ENCODE measurements at regions not wholly inside any gene's neighbourhood (a gene's known extent, or its start where the extent isn't known, plus 50 kb on each side); places are given as distances from the start of the nearest gene placed in this dataset.

DNA sequence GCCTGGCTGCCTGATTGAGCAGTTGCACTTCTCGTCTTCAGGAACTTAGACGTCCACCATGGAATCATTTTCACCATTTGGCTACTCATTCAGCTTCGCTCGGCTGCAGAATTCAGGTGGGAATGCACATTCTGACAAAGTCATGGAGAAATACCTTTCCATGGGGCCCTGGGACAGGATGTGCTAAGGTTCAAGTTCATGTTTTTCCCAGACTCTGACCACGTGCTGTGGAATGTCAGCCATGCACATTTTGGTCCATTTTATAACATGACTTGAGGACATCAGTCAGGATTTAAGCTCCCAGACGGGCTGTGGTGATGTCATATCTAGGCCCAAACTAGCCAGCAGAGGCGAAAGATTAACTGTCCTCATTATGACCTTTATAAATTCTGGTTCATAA lies 205.3 kb downstream of the TBXT start:
- H3K9me2 ChIP-seq (ENCODE audit: insufficient read depth, low read length), result no peaks in the 10 kb centered on the region
- no peaks in the 10 kb centered on the region for H4K20me1 ChIP-seq (ENCODE audit: insufficient read depth)
- no peak overlapping the region for H3K27ac ChIP-seq (ENCODE audit: low read length)
- H3K9me3 ChIP-seq (ENCODE audit: low read length), result no peaks in the 10 kb centered on the region
- no peaks in the 10 kb centered on the region for H3F3A ChIP-seq (ENCODE audit: insufficient read depth, low read length, poor library complexity, severe bottlenecking)
- H3K4me3 ChIP-seq (ENCODE audit: low read length), result no peak overlapping the region
- no peaks in the 10 kb centered on the region for H3K79me2 ChIP-seq (replicated peaks; ENCODE audit: insufficient read depth, low read length)
- H3K36me3 ChIP-seq (ENCODE audit: insufficient read depth, low read length), result no peaks in the 10 kb centered on the region
- no peak overlapping the region for H2AFZ ChIP-seq (ENCODE audit: low read depth, low read length)
- no peak overlapping the region for H3K4me2 ChIP-seq (ENCODE audit: low read length)
- H3K9ac ChIP-seq (ENCODE audit: low read length), result no peak overlapping the region
- no peak for TF ChIP-seq POLR2AphosphoS5 (IDR thresholded peaks at IDR 0.05)
- H3K27me3 ChIP-seq (ENCODE audit: insufficient read depth, low read depth, low read length), result no peaks in the 10 kb centered on the region

DNA sequence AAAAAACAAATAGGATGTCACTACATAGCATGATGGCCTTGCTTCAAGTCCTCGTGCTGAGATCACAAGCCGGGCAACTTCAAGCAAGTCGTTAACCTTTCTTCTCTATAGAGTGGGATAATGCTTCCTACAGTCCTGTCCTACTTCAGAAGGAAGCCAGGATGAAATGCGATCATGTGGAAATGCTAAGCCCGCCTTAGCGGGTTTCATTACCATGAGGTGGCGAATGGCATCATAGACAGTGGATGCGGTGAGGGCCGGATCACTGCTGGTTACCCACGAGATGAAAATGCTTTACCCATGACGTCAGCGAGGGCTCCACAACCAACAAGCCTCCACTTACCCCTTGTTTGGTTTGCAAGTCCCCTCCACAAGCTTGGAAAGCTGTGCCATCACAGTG lies 206.4 kb downstream of the TBXT start:
- no peak for TF ChIP-seq EZH2 (IDR thresholded peaks at IDR 0.05; ENCODE audit: borderline replicate concordance, insufficient read depth, low read length, poor library complexity, severe bottlenecking)
- TF ChIP-seq, protein P1, sequence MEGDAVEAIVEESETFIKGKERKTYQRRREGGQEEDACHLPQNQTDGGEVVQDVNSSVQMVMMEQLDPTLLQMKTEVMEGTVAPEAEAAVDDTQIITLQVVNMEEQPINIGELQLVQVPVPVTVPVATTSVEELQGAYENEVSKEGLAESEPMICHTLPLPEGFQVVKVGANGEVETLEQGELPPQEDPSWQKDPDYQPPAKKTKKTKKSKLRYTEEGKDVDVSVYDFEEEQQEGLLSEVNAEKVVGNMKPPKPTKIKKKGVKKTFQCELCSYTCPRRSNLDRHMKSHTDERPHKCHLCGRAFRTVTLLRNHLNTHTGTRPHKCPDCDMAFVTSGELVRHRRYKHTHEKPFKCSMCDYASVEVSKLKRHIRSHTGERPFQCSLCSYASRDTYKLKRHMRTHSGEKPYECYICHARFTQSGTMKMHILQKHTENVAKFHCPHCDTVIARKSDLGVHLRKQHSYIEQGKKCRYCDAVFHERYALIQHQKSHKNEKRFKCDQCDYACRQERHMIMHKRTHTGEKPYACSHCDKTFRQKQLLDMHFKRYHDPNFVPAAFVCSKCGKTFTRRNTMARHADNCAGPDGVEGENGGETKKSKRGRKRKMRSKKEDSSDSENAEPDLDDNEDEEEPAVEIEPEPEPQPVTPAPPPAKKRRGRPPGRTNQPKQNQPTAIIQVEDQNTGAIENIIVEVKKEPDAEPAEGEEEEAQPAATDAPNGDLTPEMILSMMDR (IDR thresholded peaks at IDR 0.05; ENCODE audit: poor library complexity, severe bottlenecking), result no peak
- TF ChIP-seq, protein P2, sequence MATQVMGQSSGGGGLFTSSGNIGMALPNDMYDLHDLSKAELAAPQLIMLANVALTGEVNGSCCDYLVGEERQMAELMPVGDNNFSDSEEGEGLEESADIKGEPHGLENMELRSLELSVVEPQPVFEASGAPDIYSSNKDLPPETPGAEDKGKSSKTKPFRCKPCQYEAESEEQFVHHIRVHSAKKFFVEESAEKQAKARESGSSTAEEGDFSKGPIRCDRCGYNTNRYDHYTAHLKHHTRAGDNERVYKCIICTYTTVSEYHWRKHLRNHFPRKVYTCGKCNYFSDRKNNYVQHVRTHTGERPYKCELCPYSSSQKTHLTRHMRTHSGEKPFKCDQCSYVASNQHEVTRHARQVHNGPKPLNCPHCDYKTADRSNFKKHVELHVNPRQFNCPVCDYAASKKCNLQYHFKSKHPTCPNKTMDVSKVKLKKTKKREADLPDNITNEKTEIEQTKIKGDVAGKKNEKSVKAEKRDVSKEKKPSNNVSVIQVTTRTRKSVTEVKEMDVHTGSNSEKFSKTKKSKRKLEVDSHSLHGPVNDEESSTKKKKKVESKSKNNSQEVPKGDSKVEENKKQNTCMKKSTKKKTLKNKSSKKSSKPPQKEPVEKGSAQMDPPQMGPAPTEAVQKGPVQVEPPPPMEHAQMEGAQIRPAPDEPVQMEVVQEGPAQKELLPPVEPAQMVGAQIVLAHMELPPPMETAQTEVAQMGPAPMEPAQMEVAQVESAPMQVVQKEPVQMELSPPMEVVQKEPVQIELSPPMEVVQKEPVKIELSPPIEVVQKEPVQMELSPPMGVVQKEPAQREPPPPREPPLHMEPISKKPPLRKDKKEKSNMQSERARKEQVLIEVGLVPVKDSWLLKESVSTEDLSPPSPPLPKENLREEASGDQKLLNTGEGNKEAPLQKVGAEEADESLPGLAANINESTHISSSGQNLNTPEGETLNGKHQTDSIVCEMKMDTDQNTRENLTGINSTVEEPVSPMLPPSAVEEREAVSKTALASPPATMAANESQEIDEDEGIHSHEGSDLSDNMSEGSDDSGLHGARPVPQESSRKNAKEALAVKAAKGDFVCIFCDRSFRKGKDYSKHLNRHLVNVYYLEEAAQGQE (IDR thresholded peaks at IDR 0.05; ENCODE audit: borderline replicate concordance), result no peak
- no peak for TF ChIP-seq EP300 (conservative IDR thresholded peaks at IDR 0.05; ENCODE audit: poor library complexity, severe bottlenecking)
- TF ChIP-seq SMC3 (conservative IDR thresholded peaks at IDR 0.05; ENCODE audit: poor library complexity), result no peak
- TF ChIP-seq RAD21 (conservative IDR thresholded peaks at IDR 0.05), result no peak
- TF ChIP-seq TAF1 (IDR thresholded peaks at IDR 0.05; ENCODE audit: low read depth), result no peak
- no peaks in the 10 kb centered on the region for H3K9me3 ChIP-seq (ENCODE audit: low read length)
- no peaks in the 10 kb centered on the region for H4K20me1 ChIP-seq (ENCODE audit: insufficient read depth)
- H3K4me3 ChIP-seq (ENCODE audit: low read length), result no peak overlapping the region
- H2AFZ ChIP-seq (ENCODE audit: low read depth, low read length), result no peak overlapping the region
- H3K27ac ChIP-seq (ENCODE audit: low read length), result no peak overlapping the region
- H3K79me2 ChIP-seq (replicated peaks; ENCODE audit: insufficient read depth, low read length), result no peaks in the 10 kb centered on the region
- H3K4me2 ChIP-seq (ENCODE audit: low read length), result no peak overlapping the region
- H3K27me3 ChIP-seq (ENCODE audit: insufficient read depth, low read depth, low read length), result no peaks in the 10 kb centered on the region
- no peaks in the 10 kb centered on the region for H3K36me3 ChIP-seq (ENCODE audit: insufficient read depth, low read length)
- no peaks in the 10 kb centered on the region for H3K9me2 ChIP-seq (ENCODE audit: insufficient read depth, low read length)
- no peak overlapping the region for H3K9ac ChIP-seq (ENCODE audit: low read length)
- H3F3A ChIP-seq (ENCODE audit: insufficient read depth, low read length, poor library complexity, severe bottlenecking), result no peaks in the 10 kb centered on the region

DNA sequence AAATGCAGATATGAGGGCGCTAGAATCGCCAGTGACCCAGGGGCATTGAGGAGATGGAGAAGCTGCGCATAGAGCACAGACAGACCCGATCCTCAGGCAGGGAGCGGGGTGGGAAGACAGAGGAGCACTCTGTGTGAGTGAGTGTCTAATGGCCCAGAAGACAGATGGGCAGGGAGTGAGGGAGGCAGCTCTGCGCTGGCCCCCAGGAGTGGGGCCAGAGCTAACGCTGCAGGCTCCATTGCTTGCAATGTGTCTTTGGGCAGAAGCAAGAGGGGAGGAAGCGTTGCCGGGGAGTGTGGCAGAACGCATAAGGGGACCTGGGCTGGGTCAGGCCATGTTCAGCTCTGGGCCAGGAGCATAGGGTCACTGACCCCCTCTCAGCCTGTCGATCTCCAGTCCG lies 207.0 kb downstream of the TBXT start:
- H3K79me2 ChIP-seq (replicated peaks; ENCODE audit: insufficient read depth, low read length), result no peaks in the 10 kb centered on the region
- H3K27ac ChIP-seq (ENCODE audit: low read length), result no peak overlapping the region
- no peak overlapping the region for H3K4me3 ChIP-seq (ENCODE audit: low read length)
- TF ChIP-seq, protein P1 (IDR thresholded peaks at IDR 0.05; ENCODE audit: poor library complexity, severe bottlenecking), result no peak
- TF ChIP-seq EZH2 (IDR thresholded peaks at IDR 0.05; ENCODE audit: borderline replicate concordance, insufficient read depth, low read length, poor library complexity, severe bottlenecking), result no peak
- TF ChIP-seq RAD21 (conservative IDR thresholded peaks at IDR 0.05), result no peak
- TF ChIP-seq, protein P2 (IDR thresholded peaks at IDR 0.05; ENCODE audit: borderline replicate concordance), result no peak
- no peak for TF ChIP-seq POLR2AphosphoS5 (IDR thresholded peaks at IDR 0.05)
- no peak for TF ChIP-seq MXI1 (conservative IDR thresholded peaks at IDR 0.05; ENCODE audit: poor library complexity, severe bottlenecking)
- TF ChIP-seq SMC3 (conservative IDR thresholded peaks at IDR 0.05; ENCODE audit: poor library complexity), result no peak
- no peak for TF ChIP-seq TAF1 (IDR thresholded peaks at IDR 0.05; ENCODE audit: low read depth)
- TF ChIP-seq EP300 (conservative IDR thresholded peaks at IDR 0.05; ENCODE audit: poor library complexity, severe bottlenecking), result no peak
- no peaks in the 10 kb centered on the region for H3K36me3 ChIP-seq (ENCODE audit: insufficient read depth, low read length)
- H3K9me3 ChIP-seq (ENCODE audit: low read length), result no peaks in the 10 kb centered on the region
- H3K27me3 ChIP-seq (ENCODE audit: insufficient read depth, low read depth, low read length), result no peaks in the 10 kb centered on the region
- no peaks in the 10 kb centered on the region for H4K20me1 ChIP-seq (ENCODE audit: insufficient read depth)
- H3F3A ChIP-seq (ENCODE audit: insufficient read depth, low read length, poor library complexity, severe bottlenecking), result no peaks in the 10 kb centered on the region
- no peaks in the 10 kb centered on the region for H3K9me2 ChIP-seq (ENCODE audit: insufficient read depth, low read length)
- no peak overlapping the region for H3K4me2 ChIP-seq (ENCODE audit: low read length)
- H2AFZ ChIP-seq (ENCODE audit: low read depth, low read length), result no peak overlapping the region
- H3K9ac ChIP-seq (ENCODE audit: low read length), result no peak overlapping the region

Data from neural cell (in vitro differentiated cells).